SK-N-SH (cell line): ENCODE measurements at regions not wholly inside any gene's neighbourhood (a gene's known extent, or its start where the extent isn't known, plus 50 kb on each side); places are given as distances from the start of the nearest gene placed in this dataset.

Experiments
- CTCF ChIP-seq: fragments of 200-600 bp; sonication (generic); IDR thresholded peaks from 2 replicates; pipeline ENCODE4 v1.6.1; 2017; ENCODE audit warnings: antibody characterized with exemption, mild to moderate bottlenecking, moderate library complexity
- EP300 ChIP-seq, 2 experiments: IDR thresholded peaks; 2 replicates each; pipeline versions ENCODE4 v1.4.0 to v1.6.1; 2012; ENCODE audit warnings: borderline replicate concordance in 1 of 2, low read depth in 1 of 2, low read length in 1 of 2
- EZH2phosphoT487 ChIP-seq: fragments of 200-600 bp; sonication (generic); IDR thresholded peaks from 2 replicates; pipeline ENCODE4 v1.6.1; 2017; ENCODE audit warnings: low read depth, mixed run types, mild to moderate bottlenecking, antibody characterized with exemption, moderate library complexity, borderline replicate concordance
- FOXJ3 ChIP-seq: sonication (generic); formaldehyde crosslinking; IDR thresholded peaks from 2 replicates; pipeline ENCODE4 v1.5.1; 2020; ENCODE audit warnings: mild to moderate bottlenecking, missing genetic modification reagents
- FOXM1 ChIP-seq: IDR thresholded peaks from 2 replicates; pipeline ENCODE4 v1.4.0; 2012; ENCODE audit warnings: low read depth, mild to moderate bottlenecking
- GATA2 ChIP-seq: sonication (generic); formaldehyde crosslinking; IDR thresholded peaks from 2 replicates; pipeline ENCODE4 v1.5.0; 2020; ENCODE audit warnings: mild to moderate bottlenecking, missing genetic modification reagents
- NRF1 ChIP-seq: IDR thresholded peaks from 2 replicates; pipeline ENCODE4 v1.6.1; 2012; ENCODE audit warnings: low read depth, mild to moderate bottlenecking, low read length
- PBX3 ChIP-seq: IDR thresholded peaks from 2 replicates; pipeline ENCODE4; 2012
- POLR2AphosphoS5 ChIP-seq: IDR thresholded peaks from 2 replicates; pipeline ENCODE4 v1.6.1; 2012; ENCODE audit warnings: low read depth, low read length
- RAD21 ChIP-seq: IDR thresholded peaks from 2 replicates; pipeline ENCODE4 v1.6.1; 2012; ENCODE audit warnings: mild to moderate bottlenecking, low read length
- RCOR1 ChIP-seq: fragments of 150-350 bp; IDR thresholded peaks from 2 replicates; pipeline ENCODE4 v1.6.1; 2017; ENCODE audit warnings: antibody characterized with exemption, low read length
- TCF12 ChIP-seq: IDR thresholded peaks from 2 replicates; pipeline ENCODE4 v1.4.0; 2012
- TEAD4 ChIP-seq: IDR thresholded peaks from 2 replicates; pipeline ENCODE4 v1.4.0; 2012; ENCODE audit warnings: mild to moderate bottlenecking, borderline replicate concordance; ENCODE audit not compliant: insufficient read depth
- YY1 ChIP-seq: IDR thresholded peaks from 2 replicates; pipeline ENCODE4 v1.4.0; 2012; ENCODE audit warnings: low read depth, mild to moderate bottlenecking

GRCh38 chr9:107980984-107981383 lies 491.4 kb upstream of the KLF4 start:
- no peak for TF ChIP-seq EZH2phosphoT487
- TF ChIP-seq CTCF, result no peak
- TF ChIP-seq POLR2AphosphoS5, result no peak
- no peak for TF ChIP-seq PBX3
- TF ChIP-seq EP300 (IDR thresholded peaks at IDR 0.05; ENCODE audit: borderline replicate concordance in 1 of 2, low read depth in 1 of 2, low read length in 1 of 2), result no peak
- TF ChIP-seq NRF1, result no peak
- no peak for TF ChIP-seq RAD21
- TF ChIP-seq YY1, result no peak
- no peak for TF ChIP-seq FOXJ3
- TF ChIP-seq RCOR1, result no peak
- TF ChIP-seq TEAD4, result no peak
- no peak for TF ChIP-seq TCF12
- TF ChIP-seq FOXM1, result no peak
- no peak for TF ChIP-seq GATA2 (CRISPR knock-in tag)
